HCT116 (cell line): ENCODE measurements at regions not wholly inside any gene's neighbourhood (a gene's known extent, or its start where the extent isn't known, plus 50 kb on each side); places are given as distances from the start of the nearest gene placed in this dataset.

Experiments
- ATAC-seq: fragments of 200-7000 bp; cut with Tn5 transposase; 2 replicates; pipeline ENCODE4 v1.9.1; 2020; ENCODE audit warnings: mild to moderate bottlenecking, moderate library complexity
- BruUV-seq: library from RNA; stranded (reverse); fragments of 400-500 nt; replicated peaks from 2 replicates; lab custom pipeline; 2021; lab: Mats Ljungman, UMichigan
- CTCF ChIA-PET: fragments of 300-600 bp; sonication (Branson Sonifier 250); formaldehyde crosslinking; loops from one replicate; lab custom pipeline; 2021; ENCODE audit warnings: antibody characterized with exemption; lab: Charles Lee
- POLR2A ChIA-PET: fragments of 300-600, 350-600 bp; sonication (Branson Sonifier 250); formaldehyde crosslinking; loops from one replicate; lab custom pipeline; 2021; ENCODE audit warnings: antibody characterized with exemption; lab: Charles Lee
- RAD21 ChIA-PET, 2 experiments: fragments of 300-600 bp; sonication (Branson Sonifier 250); formaldehyde crosslinking; loops; one replicate each; lab custom pipeline; 2023; ENCODE audit warnings: low total read pairs in 2 of 2; ENCODE audit not compliant: uncharacterized antibody in 2 of 2, unreplicated experiment in 2 of 2, low non-redundant PET in 1 of 2; lab: Charles Lee
- DNase-seq: peaks from one replicate; pipeline ENCODE4 v3.0.0-alpha.2; 2010; ENCODE audit warnings: low read depth, low spot score
- H2AFZ ChIP-seq: fragments of 200-600 bp; shearing (Covaris generic), sonication (generic); 2 replicates; pipeline ENCODE4 v1.6.1; 2017; ENCODE audit warnings: low read depth, mixed run types, mixed read lengths, antibody characterized with exemption, low read length; ENCODE audit not compliant: poor library complexity, severe bottlenecking
- H3K27ac ChIP-seq: 2 replicates; pipeline ENCODE4 v1.5.1; 2012; ENCODE audit warnings: low read depth, low read length
- H3K27me3 ChIP-seq: fragments of 200-600 bp; sonication (generic); 2 replicates; pipeline ENCODE4 v1.6.1; 2016; ENCODE audit warnings: mixed run types, low read length, mixed read lengths; ENCODE audit not compliant: insufficient read depth
- H3K36me3 ChIP-seq, 2 experiments: fragments of 200-500 bp in 1 of 2; fragments of 200-600 bp in 1 of 2; sonication (Bioruptor generic) in 1 of 2; sonication (generic) in 1 of 2; 2 replicates each; pipeline versions ENCODE4 v1.5.1 to v1.6.1; 2014 to 2016; ENCODE audit warnings: low read length in 2 of 2, inconsistent platforms in 1 of 2, mixed read lengths in 1 of 2, mixed run types in 1 of 2; ENCODE audit not compliant: insufficient read depth in 2 of 2, control insufficient read depth in 1 of 2
- H3K4me1 ChIP-seq, 2 experiments: fragments of 200-600 bp in 1 of 2; sonication (generic) in 1 of 2; 2 replicates each; pipeline versions ENCODE4 v1.5.1 to v1.6.1; 2012 to 2017; ENCODE audit warnings: low read length in 2 of 2, inconsistent platforms in 1 of 2, mild to moderate bottlenecking in 1 of 2, mixed read lengths in 1 of 2, mixed run types in 1 of 2, moderate library complexity in 1 of 2; ENCODE audit not compliant: insufficient read depth in 2 of 2, control insufficient read depth in 1 of 2
- H3K4me2 ChIP-seq: fragments of 200-600 bp; sonication (generic); 2 replicates; pipeline ENCODE4 v1.6.1; 2017; ENCODE audit warnings: mixed run types, low read length, mixed read lengths
- H3K4me3 ChIP-seq, 2 experiments: fragments of 200-600 bp in 1 of 2; sonication (generic) in 1 of 2; replicated peaks in 1 of 2; 2 replicates each; pipeline ENCODE4 v1.5.1; 2011 to 2016; ENCODE audit warnings: low read length in 2 of 2, control low read depth in 1 of 2, low read depth in 1 of 2, mild to moderate bottlenecking in 1 of 2, mixed read lengths in 1 of 2, mixed run types in 1 of 2
- H3K79me2 ChIP-seq: fragments of 200-600 bp; sonication (generic); 2 replicates; pipeline ENCODE4 v1.6.1; 2017; ENCODE audit warnings: mild to moderate bottlenecking, mixed run types, low read length, moderate library complexity, mixed read lengths; ENCODE audit not compliant: insufficient read depth
- H3K9ac ChIP-seq: fragments of 200-600 bp; sonication (generic); 2 replicates; pipeline ENCODE4 v1.6.1; 2016; ENCODE audit warnings: low read length, mixed read lengths
- H3K9me2 ChIP-seq: fragments of 200-600 bp; sonication (generic), shearing (Covaris generic); 2 replicates; pipeline ENCODE4 v1.6.1; 2017; ENCODE audit warnings: mixed run types, mild to moderate bottlenecking, moderate library complexity; ENCODE audit not compliant: insufficient read depth
- H3K9me3 ChIP-seq, 2 experiments: fragments of 200-500 bp in 1 of 2; fragments of 200-600 bp in 1 of 2; sonication (Bioruptor generic) in 1 of 2; sonication (generic) in 1 of 2; 2 replicates each; pipeline ENCODE4 v1.6.1; 2014 to 2017; ENCODE audit warnings: low read length in 2 of 2, mixed read lengths in 2 of 2, inconsistent platforms in 1 of 2, low read depth in 1 of 2, mild to moderate bottlenecking in 1 of 2, mixed run types in 1 of 2, moderate library complexity in 1 of 2; ENCODE audit not compliant: control insufficient read depth in 1 of 2, insufficient read depth in 1 of 2
- H4K20me1 ChIP-seq: fragments of 200-600 bp; sonication (generic), shearing (Covaris generic); 2 replicates; pipeline ENCODE4 v1.6.1; 2017; ENCODE audit warnings: mixed run types, mild to moderate bottlenecking, moderate library complexity; ENCODE audit not compliant: insufficient read depth
- CEBPB ChIP-seq: IDR thresholded peaks from 2 replicates; pipeline ENCODE4 v1.6.1; 2012; ENCODE audit warnings: low read depth
- ELF1 ChIP-seq: IDR thresholded peaks from 2 replicates; pipeline ENCODE4 v1.6.1; 2012; ENCODE audit warnings: low read depth, borderline replicate concordance
- EZH2phosphoT487 ChIP-seq: fragments of 200-600 bp; IDR thresholded peaks from 2 replicates; pipeline ENCODE4 v1.6.1; 2018; ENCODE audit warnings: antibody characterized with exemption, borderline replicate concordance
- POLR2AphosphoS5 ChIP-seq: IDR thresholded peaks from 2 replicates; pipeline ENCODE4 v1.6.1; 2011; ENCODE audit warnings: mild to moderate bottlenecking, low read depth, low read length, moderate library complexity
- SIN3A ChIP-seq: IDR thresholded peaks from 2 replicates; pipeline ENCODE4 v1.6.1; 2012; ENCODE audit warnings: low read depth
- SP1 ChIP-seq: IDR thresholded peaks from 2 replicates; pipeline ENCODE4 v1.6.1; 2012; ENCODE audit warnings: low read depth
- SRF ChIP-seq: IDR thresholded peaks from 2 replicates; pipeline ENCODE4 v1.6.1; 2012; ENCODE audit warnings: low read depth
- YY1 ChIP-seq: IDR thresholded peaks from 2 replicates; pipeline ENCODE4 v1.6.1; 2011; ENCODE audit warnings: low read length, low read depth, moderate library complexity, mild to moderate bottlenecking; ENCODE audit not compliant: insufficient replicate concordance; ENCODE audit errors: extremely low read depth
- intact Hi-C: fragments of 100-400 bp; cut with micrococcal nuclease; formaldehyde crosslinking; loops from 2 replicates; pipeline ENCODE4 v1.10.0; 2022
- TF ChIP-seq, protein P1 (sequence below), 3 experiments: fragments of 200-600 bp in 1 of 3; sonication (generic) in 1 of 3; IDR thresholded peaks in 2 of 3; conservative IDR thresholded peaks in 1 of 3; 2 replicates each; pipeline ENCODE4 v1.5.1; 2012 to 2017; ENCODE audit warnings: low read depth in 2 of 3, low read length in 2 of 3, antibody characterized with exemption in 1 of 3, borderline replicate concordance in 1 of 3, control low read depth in 1 of 3, mild to moderate bottlenecking in 1 of 3, mixed read lengths in 1 of 3, mixed run types in 1 of 3, moderate library complexity in 1 of 3; ENCODE audit not compliant: insufficient read depth in 1 of 3
- TF ChIP-seq, protein P2 (sequence below): IDR thresholded peaks from 2 replicates; pipeline ENCODE4 v1.6.1; 2012

- intact Hi-C loops, result no loop called here
- Histone ChIP-seq H3K27me3 (no peaks in the 10 kb centered on the region), H3K9me2 (no peaks in the 10 kb centered on the region), H3K4me1 (peaks cover 0 to 8% of the 10 kb centered on the region in 2 experiments; a peak in 2 of 4 replicates), H3K36me3 (no peaks in the 10 kb centered on the region), H4K20me1 (no peaks in the 10 kb centered on the region), H3K9me3 (no peaks in the 10 kb centered on the region), H3K27ac (no peak overlapping the region), H2AFZ (no peak overlapping the region), H3K79me2 (no peaks in the 10 kb centered on the region), H3K4me2 (peak overlapping the region; percentile 13; the same call in 1 of the 2 replicates), H3K9ac (no peak overlapping the region), H3K4me3 (no peak overlapping the region)
- ChIA-PET POLR2A (no interaction called here), CTCF (no interaction called here), RAD21 (no interaction called here)
- TF ChIP-seq POLR2AphosphoS5 (no peak), CEBPB (no peak), EZH2phosphoT487 (no peak), SRF (no peak), SP1 (no peak), YY1 (no peak), ELF1 (no peak), SIN3A (no peak)
- TF ChIP-seq, protein P1, sequence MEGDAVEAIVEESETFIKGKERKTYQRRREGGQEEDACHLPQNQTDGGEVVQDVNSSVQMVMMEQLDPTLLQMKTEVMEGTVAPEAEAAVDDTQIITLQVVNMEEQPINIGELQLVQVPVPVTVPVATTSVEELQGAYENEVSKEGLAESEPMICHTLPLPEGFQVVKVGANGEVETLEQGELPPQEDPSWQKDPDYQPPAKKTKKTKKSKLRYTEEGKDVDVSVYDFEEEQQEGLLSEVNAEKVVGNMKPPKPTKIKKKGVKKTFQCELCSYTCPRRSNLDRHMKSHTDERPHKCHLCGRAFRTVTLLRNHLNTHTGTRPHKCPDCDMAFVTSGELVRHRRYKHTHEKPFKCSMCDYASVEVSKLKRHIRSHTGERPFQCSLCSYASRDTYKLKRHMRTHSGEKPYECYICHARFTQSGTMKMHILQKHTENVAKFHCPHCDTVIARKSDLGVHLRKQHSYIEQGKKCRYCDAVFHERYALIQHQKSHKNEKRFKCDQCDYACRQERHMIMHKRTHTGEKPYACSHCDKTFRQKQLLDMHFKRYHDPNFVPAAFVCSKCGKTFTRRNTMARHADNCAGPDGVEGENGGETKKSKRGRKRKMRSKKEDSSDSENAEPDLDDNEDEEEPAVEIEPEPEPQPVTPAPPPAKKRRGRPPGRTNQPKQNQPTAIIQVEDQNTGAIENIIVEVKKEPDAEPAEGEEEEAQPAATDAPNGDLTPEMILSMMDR (IDR thresholded peaks at IDR 0.05 in 2 of 3, conservative IDR thresholded peaks at IDR 0.05 in 1 of 3; ENCODE audit: borderline replicate concordance in 1 of 3, insufficient read depth in 1 of 3, low read depth in 2 of 3, low read length in 2 of 3), result no peak
- TF ChIP-seq, protein P2, sequence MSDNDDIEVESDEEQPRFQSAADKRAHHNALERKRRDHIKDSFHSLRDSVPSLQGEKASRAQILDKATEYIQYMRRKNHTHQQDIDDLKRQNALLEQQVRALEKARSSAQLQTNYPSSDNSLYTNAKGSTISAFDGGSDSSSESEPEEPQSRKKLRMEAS, result no peak
- BruUV-seq, result no TSS peak
- no peak for ATAC-seq
- no peak for DNase-seq
Measured at GRCh38 chr6:120966321-120966720, 368.0 kb downstream of the TBC1D32 start.
